SK-N-SH (cell line): ENCODE measurements at regions not wholly inside any gene's neighbourhood (a gene's known extent, or its start where the extent isn't known, plus 50 kb on each side); places are given as distances from the start of the nearest gene placed in this dataset.

ENCODE experiments used
- CTCF ChIP-seq: fragments of 200-600 bp; sonication (generic); IDR thresholded peaks from 2 replicates; pipeline ENCODE4 v1.6.1; 2017; ENCODE audit warnings: antibody characterized with exemption, mild to moderate bottlenecking, moderate library complexity
- ELF1 ChIP-seq: IDR thresholded peaks from 2 replicates; pipeline ENCODE4 v1.4.0; 2012
- EZH2phosphoT487 ChIP-seq: fragments of 200-600 bp; sonication (generic); IDR thresholded peaks from 2 replicates; pipeline ENCODE4 v1.6.1; 2017; ENCODE audit warnings: low read depth, mixed run types, mild to moderate bottlenecking, antibody characterized with exemption, moderate library complexity, borderline replicate concordance

- TF ChIP-seq EZH2phosphoT487 (no peak), CTCF (no peak), ELF1 (no peak)
Observed at GRCh38 chrX:122787231-122787630, 396.8 kb upstream of the GRIA3 start.
